HK-2 (cell line): ENCODE measurements at regions not wholly inside any gene's neighbourhood (a gene's known extent, or its start where the extent isn't known, plus 50 kb on each side); places are given as distances from the start of the nearest gene placed in this dataset.
"Not testable (repeated sequence)": the region's sequence is repeated elsewhere in the genome, so short reads cannot be mapped to it uniquely, and the experiment has no call there.

Experiments
- DNase-seq: peaks from one replicate; pipeline ENCODE4 v3.0.0-alpha.2; 2018; ENCODE audit not compliant: unreplicated experiment

DNA sequence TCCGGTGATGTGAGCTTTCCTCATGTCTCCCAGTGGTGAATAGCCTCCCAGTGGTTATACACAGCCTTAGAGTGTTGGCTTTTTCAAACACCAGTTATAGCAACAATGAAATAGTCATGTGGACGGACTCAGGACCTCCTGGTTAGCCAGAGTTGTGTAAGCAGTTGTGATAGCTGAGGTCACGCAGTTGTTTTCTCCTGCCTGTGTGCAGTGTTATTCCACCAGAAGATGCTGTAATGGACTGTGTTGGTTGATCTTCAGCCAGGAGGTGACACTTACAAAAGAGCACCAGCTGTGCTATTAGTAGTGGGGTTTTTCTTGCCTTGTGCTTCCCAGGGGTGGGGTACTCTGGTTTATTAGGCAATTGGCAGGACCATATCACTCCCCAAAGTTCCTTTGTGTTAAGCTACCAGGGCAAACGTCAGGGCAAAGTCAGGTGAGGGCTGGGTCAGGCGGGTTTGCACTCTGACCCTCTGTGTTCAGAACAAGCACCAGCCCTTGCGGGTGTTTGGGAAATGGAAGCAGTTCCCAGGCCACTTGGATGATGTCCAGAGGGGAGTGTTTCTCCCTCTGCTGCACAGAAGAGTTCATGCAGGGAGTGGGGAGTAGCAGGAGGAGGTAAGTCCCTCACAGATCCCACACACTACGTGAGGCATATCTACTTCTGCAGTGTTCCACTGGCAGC is 252.6 kb downstream of the TMEM47 start:
- no peak for DNase-seq

DNA sequence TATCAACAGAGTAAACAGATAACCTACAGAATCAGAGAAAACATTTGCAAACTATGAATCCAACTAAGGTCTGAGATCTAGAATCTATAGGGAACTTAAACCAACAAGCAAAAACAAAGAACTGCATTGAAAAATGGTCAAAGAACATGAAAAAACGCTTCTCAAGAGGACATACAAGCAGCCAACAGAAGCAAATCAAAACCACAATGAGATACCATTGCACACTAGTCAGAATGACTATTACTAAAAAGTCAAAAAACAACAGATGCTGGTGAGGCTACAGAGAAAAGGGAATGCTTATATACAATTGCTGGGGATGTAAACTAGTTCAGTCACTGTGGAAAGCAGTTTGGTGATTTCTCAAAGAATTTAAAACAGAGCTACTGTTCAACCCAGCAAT is 255.7 kb downstream of the TMEM47 start:
- no peak for DNase-seq

GRCh38 chrX:34382416-34382815 is 250.3 kb upstream of the FAM47A start:
- DNase-seq, result no peak

- DNase-seq, result no peak
Measured at GRCh38 chrX:34381241-34381640, 249.1 kb upstream of the FAM47A start.

- no peak for DNase-seq
Measured at GRCh38 chrX:34379891-34380290, 247.8 kb upstream of the FAM47A start.

GRCh38 chrX:34377645-34378044 is 245.5 kb upstream of the FAM47A start:
- no peak for DNase-seq

GRCh38 chrX:34371754-34372153 is 239.6 kb upstream of the FAM47A start:
- DNase-seq, result no peak

DNA sequence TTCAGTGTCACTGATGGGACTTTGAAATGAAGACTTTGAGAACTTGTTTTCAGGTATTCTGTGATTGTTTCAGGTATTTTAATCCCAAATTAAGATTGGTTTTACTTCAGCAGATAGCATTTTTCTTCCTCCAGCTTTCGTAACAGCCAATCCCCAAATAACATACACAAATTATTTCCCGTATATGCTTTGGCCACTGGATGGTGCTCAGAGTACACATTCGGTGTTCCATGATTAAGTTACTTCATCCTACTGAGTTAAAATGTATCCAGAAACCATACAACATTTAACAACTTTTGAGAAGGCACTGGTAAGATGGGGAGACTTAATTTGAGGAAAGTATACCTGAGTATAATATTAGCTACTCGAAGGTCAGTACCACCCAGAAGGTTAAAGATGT is 233.4 kb upstream of the FAM47A start:
- no peak for DNase-seq

- no peak for DNase-seq
Measured at GRCh38 chrX:34350561-34351335, 218.6 kb upstream of the FAM47A start.

DNA sequence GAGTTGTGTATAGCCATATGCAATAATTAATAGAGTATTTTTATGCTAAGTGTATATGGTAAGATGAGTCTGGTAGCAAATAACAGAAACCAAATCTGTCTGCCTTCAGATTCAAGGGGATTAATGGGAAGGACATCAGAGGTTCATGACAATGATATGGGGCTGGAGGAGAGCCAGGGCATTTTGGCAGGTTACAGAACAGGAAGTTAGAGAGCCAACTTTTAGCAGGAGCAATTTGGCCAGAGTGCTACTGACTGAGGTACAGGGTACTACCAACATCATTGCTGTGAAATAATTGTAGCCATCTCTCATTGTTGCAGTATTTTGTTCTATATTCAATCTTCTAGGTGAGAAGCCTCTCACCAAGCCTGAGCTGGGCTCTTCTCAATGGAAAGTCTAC is 210.9 kb upstream of the FAM47A start:
- DNase-seq, result no peak

DNA sequence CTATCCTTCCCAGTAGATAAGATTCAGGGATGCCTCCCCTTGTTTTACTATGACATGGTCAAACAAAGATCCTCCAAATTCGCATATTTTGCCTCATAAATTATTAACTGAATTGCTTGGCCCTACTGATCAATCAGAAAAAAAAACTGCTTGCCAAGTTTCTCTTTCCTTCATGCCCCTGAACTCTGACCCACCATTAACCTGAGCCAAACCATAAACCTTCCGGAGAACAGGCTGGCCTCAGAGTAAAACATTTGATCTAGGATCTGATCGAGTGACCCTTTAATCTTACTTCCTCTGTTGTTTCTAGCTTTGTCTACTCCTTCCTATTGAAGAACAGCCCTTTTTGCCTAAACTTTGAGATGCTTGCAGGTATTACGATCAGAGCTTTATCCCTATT is 209.7 kb upstream of the FAM47A start:
- DNase-seq, result no peak

GRCh38 chrX:34341258-34341657 is 209.1 kb upstream of the FAM47A start:
- DNase-seq, result no peak

- DNase-seq, result no peak
Measured at GRCh38 chrX:34338046-34338445, 205.9 kb upstream of the FAM47A start.

DNA sequence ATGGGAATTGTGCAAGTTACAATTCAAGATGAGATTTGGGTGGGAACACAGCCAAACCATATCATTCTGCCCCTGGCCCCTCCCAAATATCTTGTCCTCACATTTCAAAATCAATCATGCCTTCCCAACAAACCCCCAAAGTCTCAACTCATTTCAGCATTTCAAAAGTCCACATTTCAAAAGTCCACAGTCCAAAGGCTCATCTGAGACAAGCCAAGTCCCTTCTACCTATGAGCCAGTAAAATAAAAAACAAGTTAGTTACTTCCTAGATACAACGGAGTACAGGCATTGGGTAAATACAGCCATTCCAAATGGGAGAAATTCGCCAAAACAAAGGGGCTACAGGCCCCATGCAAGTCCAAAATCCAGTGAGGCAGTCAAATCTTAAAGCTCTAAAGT is 203.3 kb upstream of the FAM47A start:
- DNase-seq, result not testable (repeated sequence)

DNA sequence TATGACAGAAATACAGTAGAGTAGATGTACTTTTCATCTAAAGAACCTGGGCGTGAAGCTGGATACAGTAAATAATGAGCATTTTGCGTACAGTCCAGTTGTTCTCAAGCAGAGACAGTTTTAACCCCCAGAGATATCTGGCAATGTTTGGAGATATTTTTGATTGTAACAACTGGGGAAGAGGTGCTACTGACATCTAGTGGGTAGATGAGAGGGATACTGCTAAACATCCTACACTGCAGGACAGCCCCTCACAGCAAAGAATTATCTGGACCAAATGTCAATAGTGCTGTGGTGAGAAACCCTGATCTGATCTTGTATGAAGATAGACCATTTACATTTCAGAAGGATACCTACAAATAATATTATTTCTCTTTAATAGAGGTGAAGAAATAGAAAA is 200.2 kb upstream of the FAM47A start:
- DNase-seq, result no peak

- no peak for DNase-seq
Measured at GRCh38 chrX:34325460-34325859, 193.3 kb upstream of the FAM47A start.

GRCh38 chrX:34320424-34320823 is 188.3 kb upstream of the FAM47A start:
- not testable (repeated sequence) for DNase-seq

GRCh38 chrX:34300871-34301270 is 168.8 kb upstream of the FAM47A start:
- DNase-seq, result peak; percentile 5

DNA sequence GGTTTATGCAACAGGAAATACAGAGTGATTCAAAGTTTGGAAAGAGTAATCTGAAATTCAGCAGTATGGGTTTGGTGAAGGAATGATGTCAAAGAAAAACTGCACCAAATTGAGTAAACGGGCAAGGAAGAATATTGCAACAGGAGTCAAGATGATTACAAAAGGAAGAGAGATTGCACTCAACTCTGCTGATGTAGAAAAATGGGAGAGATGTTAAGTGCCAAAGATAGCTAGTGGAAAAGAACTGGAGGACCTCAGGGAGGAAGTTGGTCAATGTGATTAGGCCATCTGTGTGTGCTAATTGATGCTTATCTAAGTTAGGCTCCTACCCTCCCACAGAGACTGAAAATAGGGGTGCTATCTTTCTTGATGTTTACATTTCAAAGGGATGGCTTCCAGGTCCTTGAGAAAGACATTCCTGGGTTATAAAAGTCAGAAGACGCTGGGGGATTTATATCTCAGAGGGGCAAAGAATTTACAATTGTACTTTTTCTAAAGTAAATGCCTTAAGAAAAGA is 167.4 kb upstream of the FAM47A start:
- no peak for DNase-seq

DNA sequence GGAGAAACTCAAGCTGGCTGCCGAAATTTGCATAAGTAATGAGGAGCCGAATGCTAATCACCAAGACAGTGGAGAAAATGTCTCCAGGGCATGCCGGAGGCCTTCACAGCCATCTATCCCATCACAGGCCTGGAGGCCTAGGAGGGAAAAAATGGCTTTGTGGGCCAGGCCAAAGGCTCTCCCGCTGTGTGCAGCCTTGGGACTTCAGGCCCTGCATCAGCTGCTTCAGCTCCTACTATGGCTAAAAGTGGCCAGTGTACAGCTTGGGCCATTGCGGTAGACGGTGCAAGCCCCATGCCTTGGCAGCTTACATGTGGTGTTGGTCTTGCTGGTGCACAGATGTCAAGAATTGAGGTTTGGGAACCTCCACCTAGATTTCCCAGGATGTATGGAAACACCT is 162.6 kb upstream of the FAM47A start:
- DNase-seq, result no peak

DNA sequence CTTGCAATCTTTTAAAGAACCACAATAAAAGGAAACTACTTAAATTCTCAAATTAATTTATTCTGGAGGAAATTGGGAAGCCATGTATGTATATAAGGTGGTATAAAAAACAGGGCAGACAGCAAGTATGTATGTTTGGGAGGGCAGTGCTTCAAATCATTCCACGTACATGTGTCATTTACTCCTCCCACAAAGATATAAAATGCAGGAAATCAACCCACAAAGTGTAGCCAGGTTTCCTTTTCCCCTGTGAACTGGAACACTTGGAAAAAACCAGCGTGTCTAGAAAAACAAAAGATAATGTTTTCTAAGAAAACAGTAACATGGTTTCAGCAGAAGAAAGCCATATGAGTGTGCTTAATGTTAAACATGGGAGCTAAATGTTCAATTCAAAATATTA is 156.7 kb upstream of the FAM47A start:
- no peak for DNase-seq

- no peak for DNase-seq
Measured at GRCh38 chrX:34279866-34280560, 147.9 kb upstream of the FAM47A start.

DNA sequence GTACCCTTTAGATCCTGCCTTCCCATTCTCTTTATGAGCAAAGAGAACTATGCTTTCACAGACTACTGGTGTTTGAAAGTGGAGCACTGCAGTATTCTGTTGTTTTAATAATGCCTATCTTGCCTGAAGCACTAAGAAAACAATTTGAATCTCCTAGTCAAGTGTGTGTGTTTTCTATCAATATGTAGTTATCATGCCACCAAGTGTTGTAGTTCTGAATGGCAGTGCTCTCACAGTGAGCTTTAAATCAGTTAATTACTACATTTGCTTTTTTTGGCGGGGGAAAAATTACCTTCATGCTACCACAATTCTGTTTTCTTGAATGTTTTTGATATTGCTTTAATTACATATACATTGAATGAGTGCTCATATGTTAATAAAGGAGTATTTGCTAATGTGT is 143.6 kb upstream of the FAM47A start:
- DNase-seq, result no peak
